HG03103 (cell line): ENCODE measurements at regions not wholly inside any gene's neighbourhood (a gene's known extent, or its start where the extent isn't known, plus 50 kb on each side); places are given as distances from the start of the nearest gene placed in this dataset.

Experiments used
- ATAC-seq: cut with Tn5 transposase; IDR thresholded peaks from one replicate; pipeline ENCODE4 v1.9.1; 2021; ENCODE audit warnings: low read depth; ENCODE audit not compliant: unreplicated experiment

DNA sequence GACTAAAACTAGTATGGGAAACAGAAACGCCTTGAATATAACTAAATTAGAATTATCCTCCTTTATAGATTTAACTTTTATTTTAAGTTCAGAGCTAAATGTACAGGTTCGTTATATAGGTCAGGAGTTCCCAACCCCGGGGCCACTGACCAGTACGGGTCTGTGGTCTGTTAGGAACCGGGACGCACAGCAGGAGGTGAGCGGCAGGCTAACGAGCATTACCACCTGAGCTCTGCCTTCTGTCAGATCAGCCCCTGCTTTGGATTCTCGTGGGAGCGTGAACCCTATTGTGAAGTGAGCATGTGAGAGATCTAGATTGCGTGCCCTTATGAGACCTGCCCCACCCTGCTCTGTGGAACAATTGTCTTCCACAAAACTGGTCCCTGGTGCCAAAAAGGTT, 51.0 kb downstream of the FAT4 start:
- ATAC-seq: no peak

DNA sequence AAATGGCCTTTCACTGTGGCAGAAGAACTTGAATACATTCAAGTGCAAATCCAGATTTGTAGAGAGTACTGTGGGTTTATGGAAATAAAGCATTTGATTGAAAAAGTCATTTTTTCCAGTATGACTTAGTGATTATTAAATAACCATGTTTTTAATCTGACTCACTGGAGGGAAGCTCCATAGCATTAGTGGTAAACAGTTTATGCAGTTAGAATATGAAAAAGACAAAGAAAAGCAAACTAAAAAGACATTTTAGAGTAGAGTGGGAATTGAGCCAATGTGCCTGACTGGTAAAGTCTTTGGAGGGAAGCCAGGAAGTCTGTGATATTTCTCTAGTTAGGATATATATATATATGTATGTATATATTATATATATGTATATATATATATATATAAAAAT, 53.4 kb downstream of the FAT4 start:
- ATAC-seq: no peak

DNA sequence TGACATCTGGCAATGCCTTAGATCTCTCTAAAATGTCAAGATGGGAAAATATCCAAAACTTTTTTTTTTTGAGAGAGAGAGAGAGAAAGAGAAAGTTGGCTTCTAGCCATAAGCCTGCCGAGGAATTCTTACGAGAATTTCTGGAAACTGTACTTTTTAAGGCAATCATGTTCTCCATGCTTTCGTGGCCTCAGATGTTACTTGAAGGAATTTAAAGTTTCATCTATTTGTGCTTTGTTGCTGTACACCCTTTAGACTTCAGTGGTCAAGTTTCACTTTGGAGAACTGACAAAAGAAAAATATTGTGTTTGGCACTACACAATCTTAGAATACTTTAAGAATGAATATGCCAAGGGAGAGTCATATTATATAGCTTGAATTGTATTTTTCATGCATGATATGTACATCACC, 53.9 kb downstream of the FAT4 start:
- no peak for ATAC-seq

DNA sequence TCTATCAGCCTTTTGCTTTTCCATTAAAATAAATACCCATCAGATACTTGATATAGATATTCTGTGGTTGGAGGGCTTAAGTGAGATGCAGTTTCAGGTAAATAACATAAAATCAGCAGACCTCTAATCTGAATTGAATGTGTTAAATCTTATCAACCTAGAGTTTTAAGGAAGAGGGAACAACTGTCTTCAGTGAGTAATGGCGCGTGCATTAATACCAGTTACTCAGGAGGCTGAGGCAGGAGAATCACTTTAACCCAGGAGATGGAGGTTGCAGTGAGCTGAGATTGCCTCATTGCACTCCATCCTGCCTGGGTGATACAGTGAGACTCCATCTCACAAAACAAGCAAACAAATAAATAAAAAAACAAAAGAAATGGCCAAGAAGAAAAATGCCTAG, 54.3 kb downstream of the FAT4 start:
- ATAC-seq: no peak

DNA sequence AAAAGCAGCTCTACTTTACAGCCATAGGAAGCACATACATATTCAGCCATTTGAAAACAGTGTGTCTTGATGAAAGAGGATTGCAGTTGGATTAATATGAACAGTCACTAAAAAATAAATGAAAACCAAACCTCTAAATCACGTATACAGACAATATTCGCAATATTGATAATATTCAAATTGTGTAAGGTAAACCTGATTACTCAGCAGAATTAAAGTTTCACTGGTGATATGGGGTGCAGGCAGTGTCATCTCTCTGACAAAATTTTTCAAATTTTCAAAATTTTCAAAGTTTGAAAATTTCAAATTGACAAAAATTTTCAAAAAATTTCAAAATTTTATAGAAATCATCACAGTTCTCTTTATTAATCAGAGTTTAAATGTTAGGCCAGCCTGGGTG, 55.7 kb downstream of the FAT4 start:
- ATAC-seq: no peak

DNA sequence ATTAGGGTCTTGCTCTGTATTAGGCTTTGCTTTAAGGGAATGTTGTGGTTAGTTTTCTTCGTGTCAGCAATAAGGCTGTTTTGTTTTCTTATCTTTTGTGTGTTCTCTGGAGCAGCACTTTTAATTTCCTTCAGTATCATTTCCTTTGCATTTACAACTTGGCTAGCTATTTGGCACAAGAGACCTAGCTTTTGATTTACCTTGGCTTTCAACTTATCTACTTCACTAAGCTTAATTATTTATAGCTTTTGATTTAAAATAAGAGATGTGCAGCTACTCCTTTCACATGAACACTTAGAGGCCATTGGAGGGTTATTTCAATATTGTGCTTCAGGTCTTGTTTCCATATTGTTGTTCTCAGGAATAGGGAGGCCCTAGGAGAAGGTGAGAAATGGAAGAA, 68.2 kb downstream of the FAT4 start:
- no peak for ATAC-seq

DNA sequence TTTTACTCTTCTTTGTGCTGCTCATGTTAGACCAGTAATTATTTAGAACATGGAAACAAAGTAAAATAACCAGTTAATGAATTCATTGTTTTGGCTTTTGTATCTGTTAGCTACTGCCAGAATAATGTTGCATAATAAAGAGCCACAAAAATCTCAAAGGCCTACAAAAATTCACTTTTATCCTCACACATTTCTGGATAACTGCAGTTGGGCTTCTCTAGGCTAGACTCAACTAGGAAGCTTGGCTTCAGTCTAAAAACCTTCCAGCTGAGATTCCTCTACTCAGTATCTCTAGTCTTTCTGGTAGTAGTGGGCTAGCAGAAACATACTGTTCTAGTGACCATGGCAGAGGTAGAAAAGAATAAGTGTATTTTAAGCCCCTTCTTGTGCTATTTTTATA, 73.0 kb downstream of the FAT4 start:
- ATAC-seq: no peak

DNA sequence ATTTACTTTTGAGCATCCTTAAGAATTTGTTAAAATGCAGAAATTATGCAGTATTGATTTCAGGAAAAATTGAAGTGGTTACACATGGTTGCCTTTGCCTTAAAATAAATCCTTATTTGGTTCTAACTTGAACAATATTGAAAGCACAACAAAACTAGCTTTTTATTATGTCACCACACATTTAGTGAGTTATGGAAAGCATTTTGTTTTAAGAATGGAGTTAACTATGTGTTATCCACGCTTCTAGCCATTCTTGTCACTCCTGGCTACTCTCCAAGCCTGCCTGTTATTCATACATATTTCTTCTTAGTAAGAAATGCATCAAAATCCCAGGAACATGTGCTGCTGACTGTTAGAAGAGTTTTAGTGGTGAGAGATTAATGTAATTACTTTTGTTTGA, 73.9 kb downstream of the FAT4 start:
- no peak for ATAC-seq

DNA sequence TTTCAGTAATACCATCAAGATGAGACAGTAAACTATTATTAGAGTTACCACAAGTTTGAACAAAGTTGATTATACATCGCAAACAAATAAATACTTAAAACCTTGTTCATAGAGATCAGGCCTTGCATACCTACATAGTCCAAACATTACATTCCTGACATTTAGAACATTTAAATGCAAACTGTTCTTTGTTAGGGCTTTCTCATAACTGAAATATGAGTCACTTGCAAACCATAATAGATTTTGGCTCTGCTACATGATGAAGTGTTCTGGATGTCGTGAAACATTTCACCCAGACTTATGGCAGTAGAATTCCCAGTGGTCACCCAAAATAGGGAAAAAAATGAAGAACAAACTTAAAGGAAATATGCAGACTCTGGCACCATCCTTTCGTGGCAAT, 75.0 kb downstream of the FAT4 start:
- ATAC-seq: no peak

DNA sequence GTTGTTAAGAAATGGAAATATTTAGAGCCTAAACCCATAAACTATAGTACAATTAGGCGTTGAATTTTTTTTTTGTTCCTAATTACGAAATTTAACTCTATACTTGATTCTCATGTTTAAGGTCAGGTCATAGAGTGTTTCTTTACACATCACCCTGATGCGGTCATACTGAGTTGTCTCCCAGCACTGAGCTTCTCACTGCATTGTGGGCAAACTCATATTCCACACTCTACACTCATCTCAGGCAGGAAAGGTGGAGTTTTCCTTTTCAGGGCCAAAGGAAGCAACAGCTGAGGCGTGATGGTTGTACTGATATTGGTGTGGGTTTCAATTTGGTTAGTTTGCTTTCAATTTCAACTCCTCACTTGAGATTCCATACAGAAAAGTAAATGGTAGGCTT, 75.4 kb downstream of the FAT4 start:
- ATAC-seq: no peak

DNA sequence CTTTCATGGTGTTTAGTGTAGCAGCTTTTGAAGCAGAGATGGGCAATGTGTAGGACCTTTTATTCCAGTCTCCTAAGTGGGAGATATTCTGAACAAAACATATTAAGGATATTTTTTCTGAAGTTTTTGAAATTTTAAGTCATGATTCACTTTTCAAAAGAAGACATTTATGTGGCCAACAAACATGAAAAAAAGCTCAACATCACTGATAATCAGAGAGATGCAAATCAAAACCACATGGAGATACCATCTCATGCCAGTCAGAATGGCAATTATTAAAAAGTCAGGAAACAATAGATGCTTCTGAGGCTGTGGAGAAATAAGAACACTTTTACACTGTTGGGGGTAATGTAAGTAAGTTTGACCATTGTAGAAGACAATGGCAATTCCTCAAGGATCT, 76.0 kb downstream of the FAT4 start:
- ATAC-seq: no peak

DNA sequence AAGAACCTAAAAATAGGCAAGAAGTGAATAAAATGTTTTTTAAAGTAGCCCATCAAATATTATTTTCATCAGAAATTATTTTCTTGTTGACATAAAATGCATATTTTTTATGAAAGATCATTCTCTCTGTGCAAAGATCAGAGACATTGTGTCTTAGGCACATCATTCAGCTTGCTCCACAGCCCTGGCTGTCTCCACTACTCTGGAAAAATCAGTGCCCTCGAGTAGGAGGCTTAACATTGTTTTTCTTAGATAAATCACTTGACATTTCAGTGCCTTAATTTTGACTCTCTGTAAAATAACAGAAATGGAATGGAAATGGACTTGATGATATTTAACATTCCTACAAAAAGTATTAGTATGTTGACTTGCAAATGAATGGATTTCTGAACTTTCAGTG, 77.9 kb downstream of the FAT4 start:
- ATAC-seq: no peak

DNA sequence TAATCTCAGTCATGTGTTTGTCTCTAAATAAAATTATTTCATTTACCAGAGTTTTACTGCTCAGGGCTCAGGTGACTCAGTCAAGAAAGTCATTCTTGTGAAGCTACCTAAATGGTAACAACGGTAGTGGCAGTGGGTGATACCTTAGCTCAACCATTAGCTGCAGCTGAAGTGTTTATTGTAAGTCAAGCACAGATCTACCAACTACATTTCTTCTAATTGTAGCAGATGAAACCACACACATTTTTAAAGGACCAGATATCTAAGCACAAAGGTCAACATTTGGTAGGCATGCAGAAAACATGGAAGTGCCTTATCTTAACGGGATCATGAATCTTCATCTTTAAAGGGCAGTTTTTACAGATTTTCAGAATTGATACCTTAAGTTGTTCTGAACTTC, 79.1 kb downstream of the FAT4 start:
- no peak for ATAC-seq

DNA sequence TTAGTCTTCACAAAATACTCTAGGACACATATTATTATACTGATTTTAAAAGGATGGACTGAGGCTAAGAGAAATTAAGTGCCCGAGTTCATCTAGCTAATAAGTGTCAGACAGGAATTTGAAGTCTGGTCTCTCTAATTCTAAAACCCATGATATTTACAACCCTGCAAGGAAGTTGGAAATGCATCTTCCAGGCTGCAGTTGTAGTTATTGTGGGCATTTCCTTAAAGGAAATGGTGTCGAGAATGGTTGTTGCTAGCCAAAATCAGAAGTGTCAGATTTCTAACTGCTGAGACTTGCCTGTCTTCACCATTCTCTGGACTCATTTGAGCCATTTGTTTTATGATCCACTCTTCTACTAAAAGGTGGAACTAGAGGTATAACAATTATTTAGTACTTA, 82.5 kb downstream of the FAT4 start:
- no peak for ATAC-seq

DNA sequence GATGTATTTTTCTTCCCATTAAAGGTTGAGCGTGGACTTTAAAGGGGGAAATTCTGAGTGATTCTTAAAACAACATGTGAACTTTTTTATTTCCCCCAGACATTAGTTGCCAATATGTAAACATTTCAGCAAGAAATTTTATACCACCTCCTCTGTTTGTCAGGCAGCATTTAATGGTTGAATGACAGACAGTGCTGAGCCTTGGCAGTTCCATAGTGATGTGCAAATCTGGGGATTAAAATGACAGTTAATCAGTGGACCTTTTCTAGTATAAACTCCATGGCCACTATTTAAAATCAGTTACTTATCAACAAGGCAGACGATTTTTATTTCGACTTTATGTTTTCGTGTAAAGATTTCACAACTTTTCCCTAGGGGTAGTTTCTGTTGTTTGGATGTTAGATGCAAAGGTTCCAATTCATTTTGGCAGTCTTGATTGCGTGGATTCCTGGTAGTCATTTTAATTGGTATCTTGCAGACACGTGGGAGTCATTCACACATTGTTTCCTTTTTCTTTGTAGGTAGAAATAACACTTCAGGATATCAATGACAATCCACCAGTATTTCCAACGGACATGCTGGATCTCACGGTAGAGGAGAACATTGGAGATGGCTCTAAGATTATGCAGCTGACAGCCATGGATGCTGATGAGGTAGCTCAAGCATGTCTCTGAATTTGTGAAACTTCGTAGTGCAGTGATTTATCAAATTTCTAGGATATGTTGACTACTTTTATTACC, 83.7 kb downstream of the FAT4 start:
- ATAC-seq: no peak

DNA sequence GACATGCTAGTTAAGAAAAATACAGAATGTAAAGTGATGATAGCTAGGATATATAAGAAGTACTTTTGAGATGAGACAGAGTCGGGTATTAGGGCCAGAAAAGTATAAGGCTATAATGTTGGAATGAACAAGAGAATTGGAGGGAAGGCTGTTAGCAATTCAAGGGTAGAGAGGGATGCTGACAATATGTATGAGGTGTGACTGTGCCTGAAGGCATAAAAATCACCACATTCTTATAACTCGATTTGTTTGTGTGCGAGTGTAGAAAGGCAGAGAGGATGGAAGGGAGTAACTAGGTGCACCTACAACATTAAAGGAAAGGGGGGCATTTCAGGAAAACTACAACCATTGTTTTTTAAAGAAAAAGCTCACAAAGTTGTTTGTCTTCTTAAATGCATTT, 86.0 kb downstream of the FAT4 start:
- no peak for ATAC-seq

DNA sequence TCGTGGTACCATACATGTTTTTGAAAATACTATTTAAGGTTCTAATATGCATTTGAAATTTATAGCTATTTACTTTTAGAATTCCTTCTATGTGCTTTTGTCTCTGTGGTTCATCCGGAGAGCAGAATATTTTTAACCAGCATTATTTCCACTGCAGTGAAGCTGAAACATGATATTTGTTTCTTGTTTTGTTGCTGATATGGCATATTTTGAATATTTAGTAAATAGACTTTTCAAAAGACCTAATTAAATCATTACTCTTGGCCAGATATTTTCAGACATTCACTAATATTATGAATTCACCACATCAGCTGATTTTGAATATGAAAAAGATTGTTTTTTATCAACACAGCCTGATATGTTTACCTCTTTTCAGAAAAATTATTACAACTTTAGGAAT, 87.0 kb downstream of the FAT4 start:
- no peak for ATAC-seq

DNA sequence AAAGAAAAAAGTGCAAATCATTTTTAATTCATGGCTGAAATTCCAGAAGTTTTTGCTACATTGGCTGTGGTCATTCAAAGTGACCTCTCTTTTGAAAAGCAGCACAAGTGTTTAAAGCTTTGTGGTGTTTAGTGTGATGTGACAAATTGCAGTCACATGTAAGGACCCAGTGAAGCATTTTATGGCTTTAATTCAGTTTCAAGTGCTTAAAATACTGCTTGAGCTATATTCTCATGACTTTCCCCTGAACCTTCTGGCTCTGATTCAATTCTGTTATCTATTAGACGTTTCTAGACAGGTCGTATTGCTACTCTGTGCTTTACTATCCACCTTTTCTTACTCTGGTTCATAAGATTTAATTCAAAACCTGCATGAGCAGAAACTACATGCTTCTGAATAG, 105.8 kb downstream of the FAT4 start:
- no peak for ATAC-seq

DNA sequence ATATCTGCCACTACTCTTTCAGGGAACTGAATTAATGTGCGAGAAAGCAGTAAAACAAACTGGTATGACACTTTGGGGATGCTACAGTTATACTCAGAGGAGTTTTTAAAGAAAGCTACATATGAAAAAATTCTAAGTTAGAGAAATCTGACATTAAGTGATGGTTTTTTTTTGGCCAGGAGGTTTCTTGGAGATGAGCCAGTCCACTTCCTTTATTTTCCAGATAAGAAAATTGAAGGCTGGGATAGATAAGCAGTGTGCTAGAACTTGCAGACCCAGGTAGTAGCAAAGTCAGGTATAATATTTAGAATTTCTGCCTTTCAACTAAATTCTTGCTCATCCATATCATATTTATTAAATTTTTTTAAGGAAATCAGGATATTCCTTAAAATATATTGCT, 106.8 kb downstream of the FAT4 start:
- ATAC-seq: no peak

DNA sequence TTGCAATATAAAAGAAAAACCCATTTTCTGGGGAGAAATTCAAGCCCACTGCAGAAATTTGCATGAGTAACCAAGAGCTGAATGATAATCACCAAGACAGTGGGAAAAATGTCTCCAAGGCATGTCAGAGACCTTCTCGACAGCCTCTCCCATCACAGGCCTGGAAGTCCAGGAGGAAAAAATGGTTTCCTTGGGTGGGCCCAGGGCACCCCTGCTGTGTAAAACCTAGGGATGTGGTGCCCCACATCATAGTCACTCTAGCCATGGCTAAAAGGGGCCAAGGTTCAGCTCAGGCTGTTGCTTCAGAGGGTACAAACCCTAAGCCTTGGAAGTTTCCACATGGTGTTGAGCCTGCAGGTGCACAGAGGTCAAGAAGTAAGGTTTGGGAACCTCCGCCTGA, 108.4 kb downstream of the FAT4 start:
- ATAC-seq: no peak

DNA sequence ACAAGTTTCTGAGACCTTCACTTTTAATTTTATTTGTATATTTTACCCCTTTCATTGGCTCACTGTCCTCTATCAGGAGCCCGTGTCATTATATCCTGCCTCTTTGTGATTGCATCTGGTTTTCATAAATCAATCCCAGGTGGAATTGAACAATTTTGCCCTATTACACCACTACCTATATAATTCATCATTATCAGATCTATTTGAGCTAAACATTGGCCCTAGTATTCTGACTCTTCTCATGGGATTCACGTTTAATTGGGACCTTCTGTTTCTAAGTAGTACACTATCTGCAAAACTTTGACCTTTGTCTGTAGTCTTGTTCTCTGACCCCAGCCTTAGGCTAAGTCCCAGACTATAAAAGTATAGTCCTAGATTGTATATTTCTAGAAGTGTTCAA, 114.1 kb downstream of the FAT4 start:
- ATAC-seq: no peak

DNA sequence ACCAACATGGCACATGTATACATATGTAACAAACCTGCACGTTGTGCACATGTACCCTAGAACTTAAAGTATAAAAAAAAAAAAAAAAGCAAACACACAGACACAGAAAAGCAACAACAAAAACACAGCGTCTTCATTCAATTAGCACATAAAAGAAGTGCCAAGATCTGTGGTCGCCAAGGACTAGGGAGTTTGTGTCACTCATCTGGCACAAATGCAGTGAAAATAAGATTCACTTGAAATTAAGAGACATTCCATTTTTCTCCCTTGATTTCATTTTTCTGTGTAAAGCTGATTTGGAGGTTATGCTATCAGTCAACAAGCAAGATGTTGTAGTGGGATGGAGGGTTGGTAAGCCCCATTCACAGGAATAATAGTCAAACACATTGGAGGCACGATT, 115.3 kb downstream of the FAT4 start:
- ATAC-seq: no peak

DNA sequence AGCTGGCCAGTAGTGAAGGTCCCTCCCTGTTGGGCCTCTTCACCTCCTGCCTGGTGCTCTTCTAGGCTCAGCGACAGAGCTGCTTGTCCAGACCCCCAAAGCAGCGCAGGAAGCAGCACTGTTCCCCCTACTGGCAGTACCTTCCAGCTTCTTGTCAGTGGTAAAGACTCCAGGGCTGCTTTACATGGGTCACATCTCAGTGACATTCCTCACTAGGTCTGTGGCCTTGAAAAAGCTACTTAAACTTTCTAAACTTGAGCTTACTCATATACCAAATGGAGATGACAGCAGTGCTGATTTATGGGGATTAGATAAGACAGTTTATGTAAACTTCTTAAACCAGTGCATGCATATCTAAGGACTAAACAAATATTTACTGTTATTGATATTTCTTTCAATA, 117.3 kb downstream of the FAT4 start:
- ATAC-seq: no peak
